NT2/D1 (cell line): ENCODE measurements at regions not wholly inside any gene's neighbourhood (a gene's known extent, or its start where the extent isn't known, plus 50 kb on each side); places are given as distances from the start of the nearest gene placed in this dataset.

Experiments used
- SUZ12 ChIP-seq: IDR thresholded peaks from 2 replicates; pipeline ENCODE4 v1.6.1; 2011; ENCODE audit not compliant: insufficient read length, insufficient read depth; ENCODE audit errors: extremely low read depth
- YY1 ChIP-seq: IDR thresholded peaks from 2 replicates; pipeline ENCODE4 v1.6.1; 2011; ENCODE audit not compliant: insufficient read length, insufficient read depth
- ZNF274 ChIP-seq: IDR thresholded peaks from 2 replicates; pipeline ENCODE4 v1.6.1; 2011; ENCODE audit warnings: mild to moderate bottlenecking, low read depth, low read length

GRCh38 chr10:111739874-111740139 is 443.8 kb downstream of the GPAM start:
- no peak for TF ChIP-seq YY1
- TF ChIP-seq ZNF274 = no peak
- no peak for TF ChIP-seq SUZ12
